ENCODE measurements at regions not wholly inside any gene's neighbourhood (a gene's known extent, or its start where the extent isn't known, plus 50 kb on each side); places are given as distances from the start of the nearest gene placed in this dataset.

DNA sequence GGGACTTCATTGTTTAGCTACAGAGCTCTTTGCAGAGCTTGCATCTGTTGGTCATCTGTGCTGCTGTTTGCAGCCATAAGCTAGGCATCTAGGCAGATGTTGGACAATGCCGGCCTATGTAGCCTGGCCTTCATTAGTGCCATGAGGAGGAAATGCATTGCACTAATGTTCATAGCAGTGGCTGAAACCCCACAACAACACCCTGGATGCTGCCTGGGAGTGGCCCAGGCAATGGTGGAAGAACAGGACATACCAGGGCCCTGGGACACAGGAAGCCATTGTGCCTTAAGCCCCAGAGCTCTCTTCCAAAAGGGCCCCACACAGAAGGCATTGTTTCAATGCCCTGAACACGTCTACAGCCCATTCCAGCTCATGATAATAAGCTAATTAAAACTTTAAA lies 131.5 kb upstream of the LYZL1 start:
- TF ChIP-seq, protein P1, sequence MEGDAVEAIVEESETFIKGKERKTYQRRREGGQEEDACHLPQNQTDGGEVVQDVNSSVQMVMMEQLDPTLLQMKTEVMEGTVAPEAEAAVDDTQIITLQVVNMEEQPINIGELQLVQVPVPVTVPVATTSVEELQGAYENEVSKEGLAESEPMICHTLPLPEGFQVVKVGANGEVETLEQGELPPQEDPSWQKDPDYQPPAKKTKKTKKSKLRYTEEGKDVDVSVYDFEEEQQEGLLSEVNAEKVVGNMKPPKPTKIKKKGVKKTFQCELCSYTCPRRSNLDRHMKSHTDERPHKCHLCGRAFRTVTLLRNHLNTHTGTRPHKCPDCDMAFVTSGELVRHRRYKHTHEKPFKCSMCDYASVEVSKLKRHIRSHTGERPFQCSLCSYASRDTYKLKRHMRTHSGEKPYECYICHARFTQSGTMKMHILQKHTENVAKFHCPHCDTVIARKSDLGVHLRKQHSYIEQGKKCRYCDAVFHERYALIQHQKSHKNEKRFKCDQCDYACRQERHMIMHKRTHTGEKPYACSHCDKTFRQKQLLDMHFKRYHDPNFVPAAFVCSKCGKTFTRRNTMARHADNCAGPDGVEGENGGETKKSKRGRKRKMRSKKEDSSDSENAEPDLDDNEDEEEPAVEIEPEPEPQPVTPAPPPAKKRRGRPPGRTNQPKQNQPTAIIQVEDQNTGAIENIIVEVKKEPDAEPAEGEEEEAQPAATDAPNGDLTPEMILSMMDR (IDR thresholded peaks at IDR 0.05): no peak
- no peak for TF ChIP-seq EZH2phosphoT487 (IDR thresholded peaks at IDR 0.05)

Measured in neural progenitor cell (in vitro differentiated cells).